GM12878 (cell line): ENCODE measurements at regions not wholly inside any gene's neighbourhood (a gene's known extent, or its start where the extent isn't known, plus 50 kb on each side); places are given as distances from the start of the nearest gene placed in this dataset.

Source experiments
- ATAC-seq: fragments of 200-7000 bp; cut with Tn5 transposase; 3 replicates; pipeline ENCODE4 v1.9.1; 2020; ENCODE audit warnings: mild to moderate bottlenecking, moderate library complexity
- BruUV-seq: library from RNA; stranded (reverse); fragments of 400-500 nt; replicated peaks from 2 replicates; lab custom pipeline; 2021; lab: Mats Ljungman, UMichigan
- CTCF ChIA-PET: fragments of 300-600 bp; sonication (Branson Sonifier 250); formaldehyde crosslinking; extraction: SDS; loops from one replicate; lab custom pipeline; 2021; ENCODE audit warnings: inconsistent platforms; lab: Yijun Ruan, JAX
- POLR2A ChIA-PET: fragments of 350-600 bp; formaldehyde crosslinking; extraction: SDS; loops from one replicate; lab custom pipeline; 2021; ENCODE audit warnings: inconsistent platforms; lab: Charles Lee
- RAD21 ChIA-PET: fragments of 300-600 bp; sonication (Branson Sonifier 250); formaldehyde crosslinking; loops from one replicate; lab custom pipeline; 2023; ENCODE audit warnings: antibody characterized with exemption; ENCODE audit not compliant: unreplicated experiment; lab: Charles Lee
- SMC1A ChIA-PET: fragments of 300-600 bp; sonication (Branson Sonifier 250); formaldehyde crosslinking; loops from one replicate; lab custom pipeline; 2023; ENCODE audit not compliant: unreplicated experiment, uncharacterized antibody; lab: Charles Lee
- DNase-seq: peaks from one replicate; pipeline ENCODE4 v3.0.0-alpha.2; 2011; ENCODE audit warnings: low read depth, low spot score
- FAIRE-seq: peaks from 3 replicates; lab custom pipeline; 2011; peaks lifted over from hg19 to GRCh38; lab: Jason Lieb, UNC
- H2AFZ ChIP-seq: 2 replicates; pipeline ENCODE4 v1.6.0; 2011; ENCODE audit warnings: low read depth, low read length, control low read depth; ENCODE audit not compliant: control insufficient read depth
- H3K27ac ChIP-seq: 2 replicates; pipeline ENCODE4 v1.5.1; 2011; ENCODE audit warnings: control low read depth; ENCODE audit not compliant: control insufficient read depth, insufficient read depth
- H3K27me3 ChIP-seq, 2 experiments: replicated peaks in 1 of 2; 2 replicates each; pipeline versions ENCODE4 v1.6.0 to v1.6.1; 2011; ENCODE audit warnings: low read length in 1 of 2; ENCODE audit not compliant: control insufficient read depth in 2 of 2, insufficient read depth in 2 of 2
- H3K36me3 ChIP-seq, 2 experiments: 2 replicates each; pipeline ENCODE4 v1.5.1; 2011; ENCODE audit warnings: low read length in 1 of 2; ENCODE audit not compliant: control insufficient read depth in 2 of 2, insufficient read depth in 2 of 2
- H3K4me1 ChIP-seq: 2 replicates; pipeline ENCODE4 v1.6.1; 2011; ENCODE audit warnings: mild to moderate bottlenecking, low read length, moderate library complexity, mixed read lengths; ENCODE audit not compliant: control insufficient read depth, insufficient read depth
- H3K4me2 ChIP-seq: 2 replicates; pipeline ENCODE4 v1.6.0; 2011; ENCODE audit warnings: control low read depth; ENCODE audit not compliant: control insufficient read depth, insufficient read depth
- H3K4me3 ChIP-seq: fragments of 200-600 bp; sonication (generic); 2 replicates; pipeline ENCODE4 v1.5.1; 2016
- H3K79me2 ChIP-seq: 2 replicates; pipeline ENCODE4 v1.6.0; 2011; ENCODE audit warnings: low read length; ENCODE audit not compliant: control insufficient read depth, insufficient read depth
- H3K9ac ChIP-seq: 2 replicates; pipeline ENCODE4 v1.8.0; 2011; ENCODE audit warnings: low read length, control low read depth, mixed read lengths; ENCODE audit not compliant: control insufficient read depth, insufficient read depth
- H3K9me3 ChIP-seq: replicated peaks from 3 replicates; pipeline ENCODE4 v1.5.1; 2011; ENCODE audit warnings: mild to moderate bottlenecking, low read length; ENCODE audit not compliant: control insufficient read depth, insufficient read depth
- H4K20me1 ChIP-seq: 2 replicates; pipeline ENCODE4 v1.6.0; 2011; ENCODE audit not compliant: control insufficient read depth, insufficient read depth
- CUX1 ChIP-seq: IDR thresholded peaks from 2 replicates; pipeline ENCODE4 v1.6.1; 2012; ENCODE audit warnings: improper control_type of control experiment, low read depth, low read length; ENCODE audit not compliant: insufficient replicate concordance
- NFIC ChIP-seq: IDR thresholded peaks from 2 replicates; pipeline ENCODE4 v1.6.1; 2012; ENCODE audit warnings: low read depth, mild to moderate bottlenecking, inconsistent platforms, low read length, moderate library complexity
- NR2F1 ChIP-seq: fragments of 450-650 bp; conservative IDR thresholded peaks from 2 replicates; pipeline ENCODE4 v1.6.1; 2017; ENCODE audit warnings: mild to moderate bottlenecking
- RAD51 ChIP-seq: fragments of 450-650 bp; IDR thresholded peaks from 2 replicates; pipeline ENCODE4 v1.6.1; 2016; ENCODE audit warnings: moderate library complexity, mild to moderate bottlenecking, inconsistent platforms
- RELB ChIP-seq: fragments of 450-650 bp; IDR thresholded peaks from 2 replicates; pipeline ENCODE4 v1.6.1; 2017; ENCODE audit warnings: low read depth, mild to moderate bottlenecking, moderate library complexity
- SREBF2 ChIP-seq: IDR thresholded peaks from 2 replicates; pipeline ENCODE4 v1.6.1; 2012; ENCODE audit warnings: mild to moderate bottlenecking, low read length
- STAT1 ChIP-seq: fragments of 450-650 bp; conservative IDR thresholded peaks from 2 replicates; pipeline ENCODE4 v1.6.1; 2014; ENCODE audit warnings: antibody characterized with exemption, mild to moderate bottlenecking
- ZBTB33 ChIP-seq: fragments of 450-650 bp; IDR thresholded peaks from 2 replicates; pipeline ENCODE4 v1.6.1; 2017; ENCODE audit warnings: mild to moderate bottlenecking
- ZNF592 ChIP-seq: fragments of 450-650 bp; IDR thresholded peaks from 2 replicates; pipeline ENCODE4 v1.6.1; 2017; ENCODE audit warnings: mild to moderate bottlenecking, moderate library complexity
- ZZZ3 ChIP-seq: IDR thresholded peaks from 2 replicates; pipeline ENCODE4 v1.6.1; 2011; ENCODE audit warnings: low read depth; ENCODE audit not compliant: control insufficient read depth, insufficient read length
- WGBS: methylation state at CpG from one replicate; pipeline ENCODE4 v1.1.6; 2016; ENCODE audit warnings: low lambda C conversion rate; ENCODE audit not compliant: insufficient replicate concordance, insufficient coverage; ENCODE audit errors: missing lambda C conversion rate; 5-methylcytosine and 5-hydroxymethylcytosine counted together
- in situ Hi-C: fragments of 300-500 bp; cut with MboI; formaldehyde crosslinking; loops from 9 replicates; pipeline ENCODE4 v1.14.3; 2018; ENCODE audit warnings: mixed read lengths
- intact Hi-C: fragments of 100-400 bp; cut with micrococcal nuclease; formaldehyde crosslinking; loops from one replicate; pipeline ENCODE4 v1.14.2; 2022; ENCODE audit not compliant: unreplicated experiment

- RAD21 ChIA-PET, result no interaction called here
- H3K9ac ChIP-seq, result no peak overlapping the region
- BruUV-seq, result no TSS peak
- POLR2A ChIA-PET, result no interaction called here
- no peaks in the 10 kb centered on the region for H3K79me2 ChIP-seq
- H3K9me3 ChIP-seq, result no peaks in the 10 kb centered on the region; the same call in 2 of the 3 replicates
- no peaks in the 10 kb centered on the region for H3K36me3 ChIP-seq
- in situ Hi-C loops, result no loop called here
- WGBS, result 62% methylated on average over 1 of the region's 1 CpG
- CTCF ChIA-PET, result interaction anchor here (1.2 kb wide), 2 partner anchors 16 to 27 kb away, joined by 3 to 6 read pairs; no protein-coding TSS in a partner anchor
- H4K20me1 ChIP-seq, result no peaks in the 10 kb centered on the region
- H3K4me3 ChIP-seq, result no peak overlapping the region
- H3K27me3 ChIP-seq, result no peaks in the 10 kb centered on the region
- H3K4me2 ChIP-seq, result no peak overlapping the region
- no peak overlapping the region for H2AFZ ChIP-seq
- no peak for ATAC-seq
- SMC1A ChIA-PET, result interaction anchor here (1.6 kb wide), 1 partner anchor 66 kb away, joined by 3 read pairs; no protein-coding TSS in a partner anchor
- TF ChIP-seq NR2F1 (no peak), RELB (no peak), RAD51 (no peak), ZBTB33 (no peak), CUX1 (no peak), NFIC (no peak), ZZZ3 (no peak), SREBF2 (no peak), ZNF592 (no peak), STAT1 (no peak)
- intact Hi-C loops, result no loop called here
- H3K27ac ChIP-seq, result no peak overlapping the region
- FAIRE-seq, result no peak
- no peak for DNase-seq
- no peaks in the 10 kb centered on the region for H3K4me1 ChIP-seq
These were observed 69.6 kb downstream of the CYP26A1 start for GRCh38 chr10:93143281-93143680.
